ENCODE measurements at regions not wholly inside any gene's neighbourhood (a gene's known extent, or its start where the extent isn't known, plus 50 kb on each side); places are given as distances from the start of the nearest gene placed in this dataset.

DNA sequence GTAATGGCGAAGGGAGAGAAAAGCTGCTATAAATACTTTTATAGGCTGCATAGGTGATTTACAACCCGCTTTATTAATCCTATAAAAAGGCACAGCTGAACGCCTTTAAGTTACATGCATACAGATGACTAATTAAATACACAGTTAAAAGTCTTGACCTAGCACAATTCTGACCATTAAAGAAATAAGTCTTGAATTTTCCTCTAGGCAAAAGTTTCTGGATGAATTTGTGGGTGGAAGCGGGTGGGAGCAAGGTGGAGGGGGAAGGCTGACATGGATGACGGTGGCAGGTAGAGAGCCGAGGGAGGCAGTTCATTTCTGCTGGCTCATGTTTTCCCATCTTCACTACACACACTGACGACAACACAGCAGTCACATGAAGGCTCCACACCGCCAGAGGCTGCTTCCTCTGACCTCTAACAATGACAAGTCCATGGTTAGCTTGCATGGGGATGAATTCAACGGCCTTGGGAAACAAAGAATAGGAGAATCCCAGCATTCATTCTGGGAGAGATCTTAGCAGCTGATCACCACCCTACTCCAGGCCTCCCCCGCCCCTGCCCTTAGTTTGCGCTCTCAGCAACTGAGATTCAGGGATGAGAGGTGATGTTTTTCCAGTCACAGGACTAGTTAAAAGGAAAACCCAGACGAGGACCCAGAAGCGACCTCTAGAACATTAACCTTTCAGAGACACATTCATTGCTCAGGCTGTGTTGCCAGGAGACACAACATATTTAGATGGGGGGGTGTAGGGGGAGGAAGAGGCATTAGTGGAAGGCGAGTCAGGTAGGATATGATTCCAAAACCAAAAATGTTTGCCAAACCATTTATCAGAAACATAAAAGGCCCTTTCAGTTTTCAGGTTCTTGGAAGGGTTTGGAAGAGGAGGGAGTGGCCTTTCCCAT lies 329.3 kb downstream of the PIK3R1 start:
- no peak for TF ChIP-seq CTCF (IDR thresholded peaks at IDR 0.05; ENCODE audit: insufficient read depth, low read depth, low read length, missing control alignments)
- H3K4me3 ChIP-seq (ENCODE audit: low read depth, low read length): no peak overlapping the region
- no peak for DNase-seq (ENCODE audit: low read depth)

DNA sequence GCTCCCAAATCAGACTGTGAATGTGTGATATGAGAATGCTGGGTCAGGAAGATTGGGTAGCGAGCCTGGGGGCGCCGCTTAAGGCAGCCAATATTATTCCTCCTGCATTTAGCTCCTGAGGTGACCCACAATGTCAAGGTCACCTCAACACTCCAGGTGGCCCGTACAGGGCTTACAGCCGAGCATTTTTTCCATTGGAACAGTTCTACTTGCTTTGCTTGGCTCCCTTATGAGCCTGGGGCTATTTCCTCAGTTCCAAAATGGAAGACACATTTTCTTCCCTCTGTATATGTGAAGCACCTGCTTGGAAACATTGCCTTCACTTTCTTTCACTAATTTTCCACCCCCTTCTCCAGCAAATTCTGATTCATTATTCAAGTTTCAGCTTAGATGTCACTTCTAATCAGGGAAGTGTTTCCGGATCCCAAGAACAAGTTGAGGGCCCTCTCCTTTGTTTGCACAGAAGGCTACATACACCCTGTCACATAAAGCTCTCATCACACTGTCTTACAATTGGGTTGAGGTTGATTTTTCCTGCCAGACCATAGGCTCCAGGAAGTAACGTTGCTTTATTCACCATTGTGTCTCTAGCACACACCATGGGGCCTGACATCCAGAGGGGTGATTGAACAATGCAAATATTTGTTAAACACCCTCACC lies 330.2 kb downstream of the PIK3R1 start:
- TF ChIP-seq CTCF (IDR thresholded peaks at IDR 0.05; ENCODE audit: insufficient read depth, low read depth, low read length, missing control alignments): no peak
- no peak overlapping the region for H3K4me3 ChIP-seq (ENCODE audit: low read depth, low read length)
- no peak for DNase-seq (ENCODE audit: low read depth)

- no peak for TF ChIP-seq CTCF (IDR thresholded peaks at IDR 0.05; ENCODE audit: insufficient read depth, low read depth, low read length, missing control alignments)
- DNase-seq (ENCODE audit: low read depth): no peak
- no peak overlapping the region for H3K4me3 ChIP-seq (ENCODE audit: low read depth, low read length)
These were observed 331.5 kb downstream of the PIK3R1 start for GRCh38 chr5:68547056-68547455.

GRCh38 chr5:68547622-68548021 lies 332.1 kb downstream of the PIK3R1 start:
- no peak for TF ChIP-seq CTCF (IDR thresholded peaks at IDR 0.05; ENCODE audit: insufficient read depth, low read depth, low read length, missing control alignments)
- DNase-seq (ENCODE audit: low read depth): no peak
- no peak overlapping the region for H3K4me3 ChIP-seq (ENCODE audit: low read depth, low read length)

GRCh38 chr5:68548959-68549676 lies 333.6 kb downstream of the PIK3R1 start:
- no peak for TF ChIP-seq CTCF (IDR thresholded peaks at IDR 0.05; ENCODE audit: insufficient read depth, low read depth, low read length, missing control alignments)
- no peak for DNase-seq (ENCODE audit: low read depth)
- H3K4me3 ChIP-seq (ENCODE audit: low read depth, low read length): no peak overlapping the region

- no peak for TF ChIP-seq CTCF (IDR thresholded peaks at IDR 0.05; ENCODE audit: insufficient read depth, low read depth, low read length, missing control alignments)
- no peak overlapping the region for H3K4me3 ChIP-seq (ENCODE audit: low read depth, low read length)
- no peak for DNase-seq (ENCODE audit: low read depth)
These were observed 334.5 kb downstream of the PIK3R1 start for GRCh38 chr5:68550015-68550414.
